SK-N-SH treated with all-trans-retinoic acid at 6 μM for 48 hours (cell line): ENCODE measurements at regions not wholly inside any gene's neighbourhood (a gene's known extent, or its start where the extent isn't known, plus 50 kb on each side); places are given as distances from the start of the nearest gene placed in this dataset.

Experiments used
- ATAC-seq: fragments of 200-7000 bp; cut with Tn5 transposase; 3 replicates; pipeline ENCODE4 v1.9.1; 2020; ENCODE audit warnings: mild to moderate bottlenecking, moderate library complexity
- ARNTL ChIP-seq: fragments of 450-650 bp; formaldehyde crosslinking; IDR thresholded peaks from 2 replicates; pipeline ENCODE4 v1.5.0; 2020; ENCODE audit warnings: low read depth, mild to moderate bottlenecking, moderate library complexity, borderline replicate concordance
- CSDC2 ChIP-seq: fragments of 250-450 bp; sonication (Bioruptor Pico); IDR thresholded peaks from 2 replicates; pipeline ENCODE4 v1.5.0; 2020; ENCODE audit warnings: mild to moderate bottlenecking, moderate library complexity
- GLIS3 ChIP-seq: fragments of 250-450 bp; sonication (Bioruptor Pico); IDR thresholded peaks from 2 replicates; pipeline ENCODE4 v1.5.0; 2020; ENCODE audit warnings: mild to moderate bottlenecking, moderate library complexity
- ISL1 ChIP-seq: fragments of 250-450 bp; sonication (Bioruptor Pico); IDR thresholded peaks from 2 replicates; pipeline ENCODE4 v2.1.2; 2022; ENCODE audit warnings: mild to moderate bottlenecking, moderate library complexity
- PPARA ChIP-seq: fragments of 250-450 bp; sonication (Bioruptor Pico); IDR thresholded peaks from 2 replicates; pipeline ENCODE4 v1.5.0; 2020; ENCODE audit warnings: mild to moderate bottlenecking, borderline replicate concordance
- RARB ChIP-seq: fragments of 250-450 bp; sonication (Bioruptor Pico); IDR thresholded peaks from 2 replicates; pipeline ENCODE4 v1.8.0; 2021; ENCODE audit warnings: mild to moderate bottlenecking, moderate library complexity
- SNAI2 ChIP-seq: fragments of 250-450 bp; sonication (Bioruptor Pico); IDR thresholded peaks from 2 replicates; pipeline ENCODE4 v1.5.0; 2020; ENCODE audit warnings: mild to moderate bottlenecking, moderate library complexity
- TCF4 ChIP-seq: fragments of 250-450 bp; sonication (Bioruptor Pico); IDR thresholded peaks from 2 replicates; pipeline ENCODE4 v1.8.0; 2021; ENCODE audit warnings: mild to moderate bottlenecking, moderate library complexity, borderline replicate concordance
- TOX ChIP-seq: fragments of 250-450 bp; sonication (Bioruptor Pico); IDR thresholded peaks from 2 replicates; pipeline ENCODE4 v1.8.0; 2021; ENCODE audit warnings: mild to moderate bottlenecking, moderate library complexity, borderline replicate concordance
- ZC3H10 ChIP-seq: fragments of 250-450 bp; sonication (Bioruptor Pico); IDR thresholded peaks from 2 replicates; pipeline ENCODE4 v1.5.1; 2021; ENCODE audit warnings: mild to moderate bottlenecking, moderate library complexity
- ZFP3 ChIP-seq: fragments of 250-450 bp; sonication (Bioruptor Pico); IDR thresholded peaks from 2 replicates; pipeline ENCODE4 v1.5.0; 2020; ENCODE audit warnings: mild to moderate bottlenecking, moderate library complexity
- ZFP30 ChIP-seq: fragments of 450-650 bp; formaldehyde crosslinking; IDR thresholded peaks from 2 replicates; pipeline ENCODE4 v1.5.0; 2022; ENCODE audit warnings: mild to moderate bottlenecking, moderate library complexity
- ZNF565 ChIP-seq: fragments of 450-650 bp; formaldehyde crosslinking; conservative IDR thresholded peaks from 2 replicates; pipeline ENCODE4 v1.5.0; 2020; ENCODE audit warnings: low read depth, mild to moderate bottlenecking, moderate library complexity
- ZNF70 ChIP-seq: fragments of 450-650 bp; formaldehyde crosslinking; IDR thresholded peaks from 2 replicates; pipeline ENCODE4 v1.5.0; 2020; ENCODE audit warnings: mild to moderate bottlenecking, moderate library complexity
- ZNF8 ChIP-seq: fragments of 450-650 bp; formaldehyde crosslinking; IDR thresholded peaks from 2 replicates; pipeline ENCODE4 v1.5.0; 2020; ENCODE audit warnings: mild to moderate bottlenecking, moderate library complexity
- TF ChIP-seq, protein P1 (sequence below): fragments of 250-450 bp; sonication (Bioruptor Pico); IDR thresholded peaks from 2 replicates; pipeline ENCODE4 v1.5.0; 2020; ENCODE audit warnings: mild to moderate bottlenecking, moderate library complexity
- TF ChIP-seq, protein P2 (sequence below): fragments of 250-450 bp; sonication (Bioruptor Pico); IDR thresholded peaks from 2 replicates; pipeline ENCODE4 v1.8.0; 2021; ENCODE audit warnings: low read depth, mild to moderate bottlenecking, moderate library complexity, borderline replicate concordance
- TF ChIP-seq, protein P3 (sequence below): fragments of 250-450 bp; sonication (Bioruptor Pico); IDR thresholded peaks from 2 replicates; pipeline ENCODE4 v1.5.1; 2021; ENCODE audit warnings: mild to moderate bottlenecking, moderate library complexity
- TF ChIP-seq, protein P4 (sequence below): fragments of 250-450 bp; sonication (Bioruptor Pico); IDR thresholded peaks from 2 replicates; pipeline ENCODE4 v1.8.0; 2020; ENCODE audit warnings: mild to moderate bottlenecking, moderate library complexity, borderline replicate concordance
- TF ChIP-seq, protein P5 (sequence below): fragments of 250-450 bp; sonication (Bioruptor Pico); IDR thresholded peaks from 2 replicates; pipeline ENCODE4 v1.5.1; 2020; ENCODE audit warnings: low read depth, mild to moderate bottlenecking, moderate library complexity

DNA sequence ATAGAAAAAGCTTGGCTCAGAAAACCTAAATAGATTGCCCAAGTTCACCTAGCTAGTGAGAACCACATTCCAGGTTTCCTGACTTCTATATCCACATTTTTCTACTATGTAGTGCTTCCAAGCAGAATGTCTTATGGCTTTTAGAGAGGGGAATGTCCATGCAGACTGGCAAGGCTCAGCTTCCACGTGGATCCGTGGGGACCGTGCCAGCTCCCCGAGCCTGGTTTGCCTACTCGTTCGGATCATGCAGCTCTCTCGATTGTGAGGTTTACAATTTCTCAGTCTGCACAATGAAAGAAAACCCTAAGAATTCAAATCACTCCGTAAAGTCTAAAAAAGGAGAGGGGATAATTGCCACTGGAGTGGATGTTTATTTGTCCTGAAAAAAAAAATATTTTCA is 256.5 kb upstream of the NR4A3 start:
- ATAC-seq: no peak
- TF ChIP-seq ZNF565 (CRISPR knock-in tag) (no peak), TCF4 (CRISPR knock-in tag) (no peak), SNAI2 (CRISPR knock-in tag) (no peak), PPARA (CRISPR knock-in tag) (no peak), ZFP3 (CRISPR knock-in tag) (no peak), ZC3H10 (CRISPR knock-in tag) (no peak), TOX (CRISPR knock-in tag) (no peak), ZFP30 (CRISPR knock-in tag) (no peak)
- TF ChIP-seq, protein P1, sequence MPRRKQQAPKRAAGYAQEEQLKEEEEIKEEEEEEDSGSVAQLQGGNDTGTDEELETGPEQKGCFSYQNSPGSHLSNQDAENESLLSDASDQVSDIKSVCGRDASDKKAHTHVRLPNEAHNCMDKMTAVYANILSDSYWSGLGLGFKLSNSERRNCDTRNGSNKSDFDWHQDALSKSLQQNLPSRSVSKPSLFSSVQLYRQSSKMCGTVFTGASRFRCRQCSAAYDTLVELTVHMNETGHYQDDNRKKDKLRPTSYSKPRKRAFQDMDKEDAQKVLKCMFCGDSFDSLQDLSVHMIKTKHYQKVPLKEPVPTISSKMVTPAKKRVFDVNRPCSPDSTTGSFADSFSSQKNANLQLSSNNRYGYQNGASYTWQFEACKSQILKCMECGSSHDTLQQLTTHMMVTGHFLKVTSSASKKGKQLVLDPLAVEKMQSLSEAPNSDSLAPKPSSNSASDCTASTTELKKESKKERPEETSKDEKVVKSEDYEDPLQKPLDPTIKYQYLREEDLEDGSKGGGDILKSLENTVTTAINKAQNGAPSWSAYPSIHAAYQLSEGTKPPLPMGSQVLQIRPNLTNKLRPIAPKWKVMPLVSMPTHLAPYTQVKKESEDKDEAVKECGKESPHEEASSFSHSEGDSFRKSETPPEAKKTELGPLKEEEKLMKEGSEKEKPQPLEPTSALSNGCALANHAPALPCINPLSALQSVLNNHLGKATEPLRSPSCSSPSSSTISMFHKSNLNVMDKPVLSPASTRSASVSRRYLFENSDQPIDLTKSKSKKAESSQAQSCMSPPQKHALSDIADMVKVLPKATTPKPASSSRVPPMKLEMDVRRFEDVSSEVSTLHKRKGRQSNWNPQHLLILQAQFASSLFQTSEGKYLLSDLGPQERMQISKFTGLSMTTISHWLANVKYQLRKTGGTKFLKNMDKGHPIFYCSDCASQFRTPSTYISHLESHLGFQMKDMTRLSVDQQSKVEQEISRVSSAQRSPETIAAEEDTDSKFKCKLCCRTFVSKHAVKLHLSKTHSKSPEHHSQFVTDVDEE: no peak
- TF ChIP-seq, protein P2, sequence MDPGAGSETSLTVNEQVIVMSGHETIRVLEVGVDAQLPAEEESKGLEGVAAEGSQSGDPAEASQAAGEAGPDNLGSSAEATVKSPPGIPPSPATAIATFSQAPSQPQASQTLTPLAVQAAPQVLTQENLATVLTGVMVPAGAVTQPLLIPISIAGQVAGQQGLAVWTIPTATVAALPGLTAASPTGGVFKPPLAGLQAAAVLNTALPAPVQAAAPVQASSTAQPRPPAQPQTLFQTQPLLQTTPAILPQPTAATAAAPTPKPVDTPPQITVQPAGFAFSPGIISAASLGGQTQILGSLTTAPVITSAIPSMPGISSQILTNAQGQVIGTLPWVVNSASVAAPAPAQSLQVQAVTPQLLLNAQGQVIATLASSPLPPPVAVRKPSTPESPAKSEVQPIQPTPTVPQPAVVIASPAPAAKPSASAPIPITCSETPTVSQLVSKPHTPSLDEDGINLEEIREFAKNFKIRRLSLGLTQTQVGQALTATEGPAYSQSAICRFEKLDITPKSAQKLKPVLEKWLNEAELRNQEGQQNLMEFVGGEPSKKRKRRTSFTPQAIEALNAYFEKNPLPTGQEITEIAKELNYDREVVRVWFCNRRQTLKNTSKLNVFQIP (CRISPR knock-in tag): no peak

DNA sequence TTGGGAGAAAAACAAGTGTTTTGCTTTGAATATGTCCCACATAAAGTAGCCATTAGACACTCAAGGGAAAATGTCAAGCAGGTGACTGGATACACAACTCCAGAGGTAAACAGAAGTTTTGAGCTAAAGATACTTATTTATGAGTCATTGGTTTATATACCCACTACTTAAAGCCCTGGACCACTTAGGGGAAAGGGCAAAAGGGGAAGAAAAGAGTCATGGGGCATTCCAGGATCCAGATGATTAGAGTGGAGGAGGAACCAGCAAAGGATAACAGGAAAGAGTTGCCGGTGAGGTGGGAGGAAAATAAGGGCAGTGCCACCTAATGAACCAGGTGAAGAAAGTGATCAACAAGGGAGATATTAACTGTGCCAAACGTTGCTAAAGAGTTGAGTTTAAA is 254.2 kb upstream of the NR4A3 start:
- TF ChIP-seq GLIS3 (CRISPR knock-in tag) (no peak), ARNTL (CRISPR knock-in tag) (no peak), ZC3H10 (CRISPR knock-in tag) (no peak), ZFP30 (CRISPR knock-in tag) (no peak), ZNF8 (no peak)
- TF ChIP-seq, protein P3, sequence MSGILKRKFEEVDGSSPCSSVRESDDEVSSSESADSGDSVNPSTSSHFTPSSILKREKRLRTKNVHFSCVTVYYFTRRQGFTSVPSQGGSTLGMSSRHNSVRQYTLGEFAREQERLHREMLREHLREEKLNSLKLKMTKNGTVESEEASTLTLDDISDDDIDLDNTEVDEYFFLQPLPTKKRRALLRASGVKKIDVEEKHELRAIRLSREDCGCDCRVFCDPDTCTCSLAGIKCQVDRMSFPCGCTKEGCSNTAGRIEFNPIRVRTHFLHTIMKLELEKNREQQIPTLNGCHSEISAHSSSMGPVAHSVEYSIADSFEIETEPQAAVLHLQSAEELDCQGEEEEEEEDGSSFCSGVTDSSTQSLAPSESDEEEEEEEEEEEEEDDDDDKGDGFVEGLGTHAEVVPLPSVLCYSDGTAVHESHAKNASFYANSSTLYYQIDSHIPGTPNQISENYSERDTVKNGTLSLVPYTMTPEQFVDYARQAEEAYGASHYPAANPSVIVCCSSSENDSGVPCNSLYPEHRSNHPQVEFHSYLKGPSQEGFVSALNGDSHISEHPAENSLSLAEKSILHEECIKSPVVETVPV (CRISPR knock-in tag): no peak
- ATAC-seq: no peak

DNA sequence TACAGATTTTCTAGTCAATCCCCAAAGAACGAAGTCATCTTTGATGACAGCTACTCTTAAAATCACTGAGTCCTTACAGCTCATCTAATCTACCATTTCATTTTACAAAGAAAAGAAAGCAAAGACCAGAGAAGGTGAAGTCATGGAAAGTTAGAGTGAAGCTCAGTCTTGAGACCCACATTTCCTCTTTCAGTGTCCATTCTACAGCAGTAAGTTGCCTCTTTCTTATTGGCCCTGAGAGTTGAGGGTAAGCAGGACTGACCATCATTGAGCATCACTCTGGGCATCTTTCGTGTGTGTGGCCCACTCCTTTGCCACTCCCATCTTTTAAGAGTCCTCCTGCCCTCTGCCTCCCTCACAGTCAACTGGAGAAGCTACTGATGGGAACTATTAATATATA is 251.8 kb upstream of the NR4A3 start:
- TF ChIP-seq, protein P1: no peak
- no peak for TF ChIP-seq ZNF70 (CRISPR knock-in tag)
- TF ChIP-seq ISL1 (CRISPR knock-in tag): no peak
- TF ChIP-seq SNAI2 (CRISPR knock-in tag): no peak
- TF ChIP-seq ZFP3 (CRISPR knock-in tag): no peak
- no peak for TF ChIP-seq GLIS3 (CRISPR knock-in tag)
- TF ChIP-seq, protein P4, sequence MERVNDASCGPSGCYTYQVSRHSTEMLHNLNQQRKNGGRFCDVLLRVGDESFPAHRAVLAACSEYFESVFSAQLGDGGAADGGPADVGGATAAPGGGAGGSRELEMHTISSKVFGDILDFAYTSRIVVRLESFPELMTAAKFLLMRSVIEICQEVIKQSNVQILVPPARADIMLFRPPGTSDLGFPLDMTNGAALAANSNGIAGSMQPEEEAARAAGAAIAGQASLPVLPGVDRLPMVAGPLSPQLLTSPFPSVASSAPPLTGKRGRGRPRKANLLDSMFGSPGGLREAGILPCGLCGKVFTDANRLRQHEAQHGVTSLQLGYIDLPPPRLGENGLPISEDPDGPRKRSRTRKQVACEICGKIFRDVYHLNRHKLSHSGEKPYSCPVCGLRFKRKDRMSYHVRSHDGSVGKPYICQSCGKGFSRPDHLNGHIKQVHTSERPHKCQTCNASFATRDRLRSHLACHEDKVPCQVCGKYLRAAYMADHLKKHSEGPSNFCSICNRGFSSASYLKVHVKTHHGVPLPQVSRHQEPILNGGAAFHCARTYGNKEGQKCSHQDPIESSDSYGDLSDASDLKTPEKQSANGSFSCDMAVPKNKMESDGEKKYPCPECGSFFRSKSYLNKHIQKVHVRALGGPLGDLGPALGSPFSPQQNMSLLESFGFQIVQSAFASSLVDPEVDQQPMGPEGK (CRISPR knock-in tag): no peak
- TF ChIP-seq CSDC2 (CRISPR knock-in tag): no peak
- no peak for TF ChIP-seq ZC3H10 (CRISPR knock-in tag)
- TF ChIP-seq, protein P5, sequence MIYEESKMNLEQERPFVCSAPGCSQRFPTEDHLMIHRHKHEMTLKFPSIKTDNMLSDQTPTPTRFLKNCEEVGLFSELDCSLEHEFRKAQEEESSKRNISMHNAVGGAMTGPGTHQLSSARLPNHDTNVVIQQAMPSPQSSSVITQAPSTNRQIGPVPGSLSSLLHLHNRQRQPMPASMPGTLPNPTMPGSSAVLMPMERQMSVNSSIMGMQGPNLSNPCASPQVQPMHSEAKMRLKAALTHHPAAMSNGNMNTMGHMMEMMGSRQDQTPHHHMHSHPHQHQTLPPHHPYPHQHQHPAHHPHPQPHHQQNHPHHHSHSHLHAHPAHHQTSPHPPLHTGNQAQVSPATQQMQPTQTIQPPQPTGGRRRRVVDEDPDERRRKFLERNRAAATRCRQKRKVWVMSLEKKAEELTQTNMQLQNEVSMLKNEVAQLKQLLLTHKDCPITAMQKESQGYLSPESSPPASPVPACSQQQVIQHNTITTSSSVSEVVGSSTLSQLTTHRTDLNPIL (CRISPR knock-in tag): no peak
- TF ChIP-seq TCF4 (CRISPR knock-in tag): no peak
- no peak for TF ChIP-seq RARB (CRISPR knock-in tag)
- TF ChIP-seq ZNF565 (CRISPR knock-in tag): no peak
- TF ChIP-seq ARNTL (CRISPR knock-in tag): no peak
- no peak for ATAC-seq
